HG03575 (cell line): ENCODE measurements at regions not wholly inside any gene's neighbourhood (a gene's known extent, or its start where the extent isn't known, plus 50 kb on each side); places are given as distances from the start of the nearest gene placed in this dataset.
"Not testable (repeated sequence)": the region's sequence is repeated elsewhere in the genome, so short reads cannot be mapped to it uniquely, and the experiment has no call there.

Experiments
- ATAC-seq: cut with Tn5 transposase; IDR thresholded peaks from one replicate; pipeline ENCODE4 v1.9.1; 2021; ENCODE audit not compliant: unreplicated experiment, insufficient number of reproducible peaks, low FRiP score; ENCODE audit errors: extremely low read depth

GRCh38 chr3:15896500-15896899 lies 98.7 kb upstream of the ANKRD28 start:
- ATAC-seq, result no peak

- ATAC-seq, result no peak
These were observed 101.6 kb upstream of the ANKRD28 start for GRCh38 chr3:15899388-15899787.

GRCh38 chr3:15903164-15903563 lies 105.4 kb upstream of the ANKRD28 start:
- no peak for ATAC-seq

DNA sequence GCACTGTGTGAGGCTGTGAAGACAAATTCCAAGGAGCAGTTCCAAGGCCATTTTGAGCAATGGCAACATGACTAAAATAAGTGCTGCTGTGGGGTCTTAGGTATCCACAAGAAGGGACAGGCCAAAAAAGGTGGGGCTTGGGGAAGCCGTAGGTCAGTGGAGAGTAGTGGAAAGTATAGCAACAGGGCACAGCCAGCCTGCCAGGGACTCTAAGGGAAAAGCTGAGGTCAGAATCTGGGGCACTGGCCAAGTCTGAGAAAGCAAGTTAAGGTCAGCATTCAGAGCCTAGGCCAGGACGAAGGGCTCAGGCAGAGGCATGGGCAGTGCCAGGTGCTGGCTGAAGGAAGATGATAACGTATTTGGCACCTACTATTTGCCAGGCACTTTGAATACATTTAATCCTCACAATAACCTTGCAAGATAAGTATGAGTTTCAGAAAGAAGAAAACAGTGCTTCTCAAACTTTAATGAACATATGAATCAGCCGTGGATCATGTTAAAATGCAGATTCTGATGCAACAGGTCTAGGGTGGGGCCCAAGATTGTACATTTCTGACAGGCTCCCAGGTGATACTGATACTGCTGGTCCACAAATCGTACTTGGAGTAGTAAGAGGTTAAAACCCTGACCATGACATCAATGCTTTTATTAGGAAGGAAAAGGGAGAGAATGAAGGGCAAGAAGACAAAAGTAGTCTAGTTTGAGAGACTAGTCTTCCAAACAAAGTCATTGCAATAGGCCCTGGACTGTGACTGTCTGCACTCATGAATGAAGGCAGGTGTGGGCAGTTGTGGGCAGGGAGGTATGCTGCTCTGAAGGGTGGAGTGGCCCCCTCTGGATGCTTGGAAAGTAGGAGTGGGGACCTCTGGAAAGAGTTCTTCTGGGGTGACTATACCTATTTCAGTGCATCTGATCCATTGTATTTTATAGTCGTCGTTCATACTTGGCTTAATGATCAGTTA lies 106.3 kb upstream of the ANKRD28 start:
- no peak for ATAC-seq

DNA sequence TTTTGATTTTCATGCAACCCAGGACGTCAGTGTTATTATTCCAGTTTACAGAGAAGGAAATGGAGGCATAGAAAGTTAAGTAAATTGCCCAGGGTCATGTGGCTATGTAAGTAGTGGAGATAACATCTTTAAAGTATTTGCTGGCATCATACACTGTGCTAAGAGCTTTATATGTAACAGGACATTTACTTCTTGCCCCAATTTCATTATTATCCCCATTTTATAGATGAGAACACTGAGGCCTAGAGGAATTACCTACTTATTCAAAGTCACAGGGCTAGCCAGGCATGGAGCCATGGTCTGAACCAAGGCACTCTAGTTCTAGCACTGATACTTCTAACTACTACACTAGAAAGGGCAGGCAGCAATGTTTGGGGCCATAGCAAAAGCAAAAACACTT lies 107.3 kb upstream of the ANKRD28 start:
- ATAC-seq, result no peak

- ATAC-seq, result not testable (repeated sequence)
These were observed 109.6 kb upstream of the ANKRD28 start for GRCh38 chr3:15907403-15907802.

DNA sequence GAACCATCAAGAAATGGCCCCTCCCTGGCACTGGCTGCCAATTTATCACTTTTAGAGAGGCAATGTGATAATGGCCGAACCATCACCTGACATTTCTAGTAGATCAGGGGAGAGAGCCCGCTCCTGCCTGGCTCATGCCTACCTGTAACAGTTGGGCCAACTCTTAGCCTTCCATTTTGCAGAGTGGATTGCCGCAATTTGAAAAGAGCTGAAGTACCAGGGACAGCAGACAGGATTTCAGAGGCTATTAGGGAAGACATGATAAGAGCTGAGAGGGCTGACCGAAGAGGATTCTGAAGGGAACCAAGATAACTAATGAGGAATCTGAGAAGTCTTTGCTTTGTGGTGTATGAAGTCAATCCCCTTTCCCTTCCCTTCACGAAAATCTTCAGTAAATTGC lies 121.2 kb upstream of the ANKRD28 start:
- no peak for ATAC-seq

GRCh38 chr3:15919971-15920370 lies 122.2 kb upstream of the ANKRD28 start:
- no peak for ATAC-seq

GRCh38 chr3:15923640-15924405 lies 126.0 kb upstream of the ANKRD28 start:
- no peak for ATAC-seq

DNA sequence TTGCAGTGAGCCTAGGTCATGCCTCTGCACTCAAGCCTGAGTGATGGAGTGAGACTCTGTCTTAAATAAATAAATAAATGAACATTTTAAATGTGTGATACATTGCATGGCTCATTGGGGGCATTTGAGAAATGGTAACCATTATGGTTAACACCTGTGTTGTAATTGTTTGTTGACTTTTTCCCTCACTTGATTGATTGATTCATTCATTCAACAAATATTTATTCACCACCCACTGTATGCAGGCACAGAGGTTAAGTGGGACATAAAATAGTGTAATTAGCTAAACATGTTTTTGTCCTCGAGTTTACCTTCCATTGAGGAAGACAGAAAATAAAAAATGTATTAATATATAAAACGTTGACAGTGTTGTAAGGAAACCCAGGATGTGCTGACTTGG lies 127.1 kb upstream of the ANKRD28 start:
- no peak for ATAC-seq

DNA sequence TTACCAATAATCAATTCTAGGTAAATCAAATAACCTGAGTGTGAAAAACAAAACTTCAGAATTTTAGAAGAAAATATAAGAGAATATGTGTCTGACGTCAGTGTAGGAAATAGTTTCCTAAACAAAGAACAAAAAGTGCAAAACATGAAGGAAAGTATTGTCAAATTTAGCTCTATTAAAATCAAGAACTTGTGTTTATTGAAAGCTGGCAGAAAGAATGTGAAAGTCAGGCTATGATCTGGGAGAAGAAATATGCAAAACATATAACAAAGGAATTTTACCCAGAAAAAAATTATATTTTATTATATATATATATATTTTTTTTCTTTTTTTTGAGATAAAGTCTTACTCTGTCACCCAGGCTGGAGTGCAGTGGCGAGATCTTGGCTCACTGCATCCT lies 129.1 kb upstream of the ANKRD28 start:
- ATAC-seq, result no peak

DNA sequence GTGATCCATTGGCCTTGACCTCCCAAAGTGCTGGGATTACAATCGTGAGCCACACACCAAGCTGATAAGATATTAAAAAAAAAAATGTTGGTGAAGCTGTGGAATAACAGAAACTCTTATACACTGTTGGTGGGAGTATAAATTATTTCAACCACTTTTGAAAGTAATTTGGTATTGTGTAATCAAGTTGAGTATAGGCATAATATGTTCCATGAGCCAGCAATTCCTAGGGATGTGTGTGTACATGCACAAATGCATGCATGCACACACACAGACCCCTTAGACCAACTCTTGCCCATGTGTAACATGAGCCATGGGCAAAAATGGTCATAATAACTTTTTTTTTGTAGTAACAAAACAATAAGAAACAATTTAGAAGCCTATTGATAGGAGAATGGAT lies 130.2 kb upstream of the ANKRD28 start:
- no peak for ATAC-seq

GRCh38 chr3:15929944-15930571 lies 132.3 kb upstream of the ANKRD28 start:
- ATAC-seq, result no peak

GRCh38 chr3:15932348-15933300 lies 134.8 kb upstream of the ANKRD28 start:
- no peak for ATAC-seq

- no peak for ATAC-seq
These were observed 135.8 kb upstream of the ANKRD28 start for GRCh38 chr3:15933439-15934139.

DNA sequence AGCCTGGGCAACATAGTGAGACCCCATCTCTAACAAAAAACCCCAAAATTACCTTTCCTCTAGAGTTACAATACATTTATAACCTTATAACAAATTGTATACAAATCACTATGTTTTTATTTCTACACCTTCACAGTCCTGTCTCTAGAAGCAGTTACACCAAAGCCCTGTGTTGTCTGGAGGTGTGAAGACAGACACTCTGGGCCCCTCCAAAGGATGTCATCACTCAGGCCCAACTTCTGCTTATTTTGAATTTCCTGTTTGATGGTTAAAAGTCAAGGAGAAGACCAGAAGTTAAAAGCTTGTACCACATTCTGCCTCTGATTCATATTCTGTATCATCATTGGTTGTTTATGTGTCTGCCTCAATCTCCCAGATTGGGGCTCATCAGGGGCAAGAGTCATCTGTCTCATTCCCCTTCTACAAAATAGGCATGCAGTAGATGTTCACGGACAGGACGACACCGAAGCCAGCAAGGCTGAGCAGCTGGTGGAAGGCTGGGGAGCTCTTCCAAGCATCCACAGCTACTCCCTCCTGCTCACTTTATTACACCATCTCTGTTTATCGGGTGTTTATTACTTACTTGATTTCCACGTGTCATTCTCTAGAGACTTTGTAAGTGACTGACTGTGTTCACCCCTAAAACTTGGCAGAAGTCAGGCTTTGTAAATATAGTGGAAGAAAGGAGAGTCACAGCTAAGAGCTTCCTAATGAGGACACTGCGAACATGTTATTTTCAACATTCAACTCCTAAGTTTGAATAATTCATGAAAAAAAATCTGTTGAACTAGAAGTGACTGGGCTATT lies 136.8 kb upstream of the ANKRD28 start:
- no peak for ATAC-seq

DNA sequence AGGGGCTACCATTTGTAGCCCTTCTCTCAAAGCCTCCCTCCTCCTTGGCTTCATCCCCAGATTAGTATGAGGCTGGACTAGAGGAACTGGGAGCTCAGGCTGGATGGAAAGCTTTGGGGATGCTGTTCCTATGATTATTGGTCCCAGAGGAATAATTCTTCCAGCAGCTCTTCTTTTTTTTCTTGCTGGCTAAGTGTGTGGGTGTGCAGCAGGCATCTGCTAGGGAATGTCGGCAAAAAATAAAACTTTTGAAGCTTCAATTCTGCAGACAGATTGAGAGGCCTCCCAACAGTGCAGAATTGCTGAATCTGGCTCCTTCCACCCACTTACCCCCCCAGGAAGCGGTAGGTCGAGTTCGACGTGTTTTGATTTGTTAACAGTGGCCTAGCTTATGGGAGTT lies 138.5 kb upstream of the ANKRD28 start:
- no peak for ATAC-seq
